LHCN-M2 (cell line): ENCODE measurements at regions not wholly inside any gene's neighbourhood (a gene's known extent, or its start where the extent isn't known, plus 50 kb on each side); places are given as distances from the start of the nearest gene placed in this dataset.

Experiments
- DNase-seq: peaks from one replicate; pipeline ENCODE4 v3.0.0-alpha.2; 2012; ENCODE audit warnings: low read depth

- no peak for DNase-seq
Measured at GRCh38 chr2:76579911-76580310, 869.2 kb upstream of the GCFC2 start.

GRCh38 chr2:76572981-76573380 is 862.3 kb upstream of the GCFC2 start:
- no peak for DNase-seq

GRCh38 chr2:76569819-76570218 is 859.1 kb upstream of the GCFC2 start:
- DNase-seq: no peak

- no peak for DNase-seq
Measured at GRCh38 chr2:76567478-76567877, 856.8 kb upstream of the GCFC2 start.

DNA sequence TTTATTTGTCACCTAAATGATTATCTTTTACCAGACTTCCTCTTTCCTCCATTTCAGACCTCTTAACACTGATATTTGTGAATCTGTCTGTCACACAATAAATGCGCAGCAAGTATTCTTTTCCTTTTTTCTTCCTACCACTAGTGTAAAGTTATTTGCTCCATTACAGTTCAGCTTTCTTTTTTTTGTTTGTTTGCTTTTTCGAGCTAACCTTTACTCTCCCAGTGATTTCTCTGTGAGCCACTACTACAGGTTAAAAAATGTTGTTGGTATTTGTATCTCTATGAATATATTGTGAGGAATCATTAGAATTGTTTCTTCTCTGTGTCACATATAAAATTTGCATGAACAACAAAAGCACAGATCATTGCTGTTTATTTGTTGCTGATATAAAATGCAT is 854.0 kb upstream of the GCFC2 start:
- DNase-seq: no peak

- no peak for DNase-seq
Measured at GRCh38 chr2:76563730-76564129, 853.0 kb upstream of the GCFC2 start.

DNA sequence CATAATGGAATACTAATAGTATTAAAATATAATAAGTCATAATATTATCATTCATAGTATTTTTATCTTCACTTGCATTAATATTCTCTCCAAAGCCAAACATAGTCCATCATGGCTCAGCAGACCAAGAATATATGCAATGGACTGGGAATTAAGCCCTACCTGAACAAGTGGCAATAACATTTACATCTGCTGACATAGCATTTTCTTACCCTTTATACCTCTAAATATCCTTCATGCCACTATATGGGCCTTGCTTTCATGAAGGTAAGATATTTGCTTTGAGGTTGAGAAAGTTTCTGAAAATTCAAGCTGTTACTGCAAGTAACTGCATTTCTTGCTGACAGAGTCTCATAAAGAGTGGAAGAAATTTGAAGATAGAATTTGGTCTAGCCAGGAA is 847.4 kb upstream of the GCFC2 start:
- no peak for DNase-seq

GRCh38 chr2:76556018-76556417 is 845.3 kb upstream of the GCFC2 start:
- DNase-seq: no peak

DNA sequence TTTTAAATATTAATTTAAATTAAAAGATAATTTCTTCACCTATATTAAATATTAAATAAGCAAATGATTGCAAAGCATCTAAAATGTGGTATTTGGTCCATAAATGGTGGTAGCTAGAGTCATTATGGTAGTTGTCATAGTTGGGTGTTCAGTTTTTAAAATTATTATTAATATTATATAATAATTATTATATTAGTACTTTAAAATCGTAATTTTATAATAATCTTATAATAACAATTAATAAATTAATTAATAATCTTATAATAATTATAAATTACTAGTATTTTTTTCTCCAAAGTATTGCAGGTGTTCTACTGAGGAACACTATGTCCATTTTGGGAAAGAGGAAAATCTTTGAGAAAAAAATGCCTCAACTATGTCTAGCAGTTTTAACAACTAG is 835.5 kb upstream of the GCFC2 start:
- DNase-seq: no peak

- DNase-seq: no peak
Measured at GRCh38 chr2:76544901-76545300, 834.2 kb upstream of the GCFC2 start.

DNA sequence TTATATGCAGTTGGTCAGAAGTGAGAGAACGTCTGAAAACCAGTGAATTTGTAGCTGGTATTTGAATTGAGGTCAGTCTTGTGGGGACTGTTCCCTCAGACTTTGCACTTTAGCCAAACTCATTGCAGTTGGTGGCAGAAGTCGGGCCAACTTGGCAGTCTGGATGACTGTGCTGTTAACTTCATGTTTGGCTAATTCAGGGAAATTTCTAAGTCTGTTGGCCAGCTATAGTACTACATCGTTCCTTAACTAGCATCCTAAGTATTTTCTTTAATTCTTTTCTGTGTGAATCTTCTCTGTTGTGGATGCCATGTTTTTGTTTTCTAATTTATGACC is 806.8 kb upstream of the GCFC2 start:
- DNase-seq: no peak

- no peak for DNase-seq
Measured at GRCh38 chr2:76516861-76517573, 806.3 kb upstream of the GCFC2 start.

GRCh38 chr2:76512201-76512820 is 801.6 kb upstream of the GCFC2 start:
- no peak for DNase-seq

DNA sequence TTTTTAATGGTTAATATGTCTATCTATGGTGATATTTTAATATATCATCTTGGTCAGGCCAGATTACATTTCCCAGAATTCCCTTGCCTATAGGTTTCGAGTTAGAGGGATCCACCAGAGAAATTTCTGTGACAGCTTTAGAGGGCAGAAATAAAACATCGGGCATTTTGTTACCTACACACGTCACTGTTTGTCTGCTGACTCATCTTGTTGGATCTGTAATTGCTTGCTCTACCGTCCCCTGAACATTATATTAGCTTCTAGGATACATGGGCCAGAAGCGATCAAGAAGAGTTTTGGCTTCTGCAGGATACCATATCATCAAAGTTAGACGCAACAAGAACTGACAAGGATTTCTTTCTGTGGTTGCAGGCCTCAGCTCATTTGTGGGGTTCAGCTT is 795.8 kb upstream of the GCFC2 start:
- DNase-seq: no peak

DNA sequence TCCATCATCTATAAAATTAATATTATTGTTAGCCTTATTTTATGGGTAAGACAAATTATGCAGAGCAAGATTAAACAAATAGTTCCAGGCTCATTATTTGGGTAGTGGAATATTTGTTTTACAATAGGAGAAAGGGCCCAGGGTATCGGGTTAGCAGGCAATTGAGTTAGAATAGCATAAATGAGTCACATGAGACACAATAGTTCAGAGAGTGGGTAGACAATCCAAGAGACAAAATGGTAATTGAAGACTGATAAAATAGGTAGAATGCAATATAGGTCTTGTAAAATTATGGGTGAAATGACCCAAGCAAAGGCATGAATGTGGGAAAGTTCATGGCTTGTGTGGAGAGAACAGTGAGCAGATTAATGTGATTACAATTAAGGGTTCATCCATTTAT is 790.9 kb upstream of the GCFC2 start:
- no peak for DNase-seq

DNA sequence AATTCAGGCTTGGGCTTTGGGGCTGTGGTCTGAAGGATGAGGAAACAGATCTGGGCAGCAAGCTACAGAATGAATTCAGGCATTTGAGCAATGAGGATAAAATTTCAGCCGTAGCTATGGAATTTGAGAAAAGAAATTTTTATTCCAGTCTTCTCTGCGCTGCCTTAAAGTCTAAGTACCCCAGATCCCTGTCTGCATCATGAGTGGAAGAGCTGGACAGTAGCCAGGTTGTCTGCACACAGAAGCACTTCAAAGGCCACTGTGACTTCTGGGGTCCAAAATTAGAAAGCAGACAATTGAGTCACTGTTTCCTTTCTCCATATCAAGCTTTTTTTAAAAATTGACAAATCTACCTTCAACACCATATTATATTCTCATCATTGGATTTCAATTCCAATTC is 787.6 kb upstream of the GCFC2 start:
- no peak for DNase-seq

DNA sequence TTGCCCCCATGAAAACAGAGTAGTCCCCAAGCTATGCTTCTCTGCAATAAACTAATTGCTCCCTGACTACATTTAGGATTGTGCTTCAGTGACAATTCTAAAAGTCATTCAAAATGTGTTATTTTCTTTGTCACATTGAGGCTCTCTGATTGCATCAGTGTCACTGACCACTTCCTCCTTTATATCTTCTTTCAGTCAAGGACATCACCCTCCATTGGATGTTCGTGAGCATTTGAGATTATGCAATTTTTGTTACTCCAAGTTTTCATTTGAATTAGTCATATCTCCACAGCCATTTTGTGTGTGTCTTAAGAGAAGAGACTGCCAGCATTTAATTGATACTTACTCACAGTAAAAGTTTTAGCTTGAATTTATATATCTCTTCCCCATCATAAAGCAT is 780.8 kb upstream of the GCFC2 start:
- DNase-seq: no peak

GRCh38 chr2:76478266-76479035 is 767.7 kb upstream of the GCFC2 start:
- DNase-seq: no peak

GRCh38 chr2:76472946-76473345 is 762.2 kb upstream of the GCFC2 start:
- DNase-seq: no peak

DNA sequence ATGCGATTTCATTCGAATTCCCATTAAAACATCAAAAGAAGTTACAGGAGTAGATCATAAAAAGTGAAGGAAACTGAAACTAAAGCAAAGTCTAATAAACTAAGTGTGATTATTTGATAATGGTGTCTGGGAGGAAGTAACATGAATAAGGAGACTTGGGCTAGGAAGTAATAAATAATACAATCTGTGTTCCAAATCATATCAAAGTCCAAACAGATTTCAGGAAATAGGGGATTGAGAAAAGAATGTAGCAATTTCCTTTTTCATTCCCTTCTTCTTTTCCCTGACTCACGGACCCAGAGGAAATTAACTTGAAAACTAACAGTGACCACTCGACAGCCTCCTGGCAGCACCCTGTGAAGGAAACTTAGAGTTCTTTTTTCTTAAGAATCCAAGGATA is 758.4 kb upstream of the GCFC2 start:
- DNase-seq: no peak

GRCh38 chr2:76467326-76467725 is 756.6 kb upstream of the GCFC2 start:
- DNase-seq: no peak

- no peak for DNase-seq
Measured at GRCh38 chr2:76464310-76464709, 753.6 kb upstream of the GCFC2 start.

DNA sequence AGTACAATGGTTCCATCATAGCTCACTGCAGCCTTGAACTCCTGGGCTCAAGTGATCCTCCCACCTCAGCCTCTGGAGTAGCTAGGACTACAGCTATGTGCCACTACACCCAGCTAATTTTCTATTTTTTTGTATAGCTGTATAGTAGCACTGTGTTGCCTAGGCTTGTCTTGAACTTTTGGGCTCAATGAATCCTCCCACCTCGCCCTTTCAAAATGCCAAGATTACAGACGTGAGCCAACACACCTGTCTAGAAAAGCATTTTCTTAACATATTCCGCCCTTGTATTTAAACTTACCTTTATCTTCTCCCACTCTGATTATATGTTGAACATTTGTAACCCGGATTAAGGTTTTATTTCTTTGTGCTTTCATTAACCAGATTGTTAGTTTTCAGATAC is 750.7 kb upstream of the GCFC2 start:
- DNase-seq: no peak
